Neural cell (in vitro differentiated cells): ENCODE measurements at regions not wholly inside any gene's neighbourhood (a gene's known extent, or its start where the extent isn't known, plus 50 kb on each side); places are given as distances from the start of the nearest gene placed in this dataset.
A peak's percentile ranks its signal among the peaks of the same experiment; 100 is the strongest.

Experiments
- H2AFZ ChIP-seq: fragments of 200-600, 300-800 bp; sonication (generic), shearing (Covaris generic); 2 replicates; pipeline ENCODE4 v1.6.0; 2014; ENCODE audit warnings: low read depth, mild to moderate bottlenecking, antibody characterized with exemption, low read length, moderate library complexity
- H3F3A ChIP-seq: fragments of 200-600 bp; shearing (Covaris generic); 2 replicates; pipeline ENCODE4 v1.6.1; 2016; ENCODE audit warnings: mild to moderate bottlenecking, moderate library complexity, mixed read lengths, antibody characterized with exemption, low read length; ENCODE audit not compliant: insufficient read depth, poor library complexity, severe bottlenecking
- H3K27ac ChIP-seq: fragments of 200-600, 300-800 bp; sonication (generic), shearing (Covaris generic); 2 replicates; pipeline ENCODE4 v1.5.1; 2014; ENCODE audit warnings: mild to moderate bottlenecking, low read length, moderate library complexity
- H3K27me3 ChIP-seq: fragments of 300-800, 200-600 bp; sonication (generic), shearing (Covaris generic); 2 replicates; pipeline ENCODE4 v1.6.0; 2014; ENCODE audit warnings: mild to moderate bottlenecking, low read depth, low read length, moderate library complexity; ENCODE audit not compliant: insufficient read depth
- H3K36me3 ChIP-seq: fragments of 300-800, 200-600 bp; sonication (generic), shearing (Covaris generic); 2 replicates; pipeline ENCODE4 v1.5.1; 2014; ENCODE audit warnings: mild to moderate bottlenecking, antibody characterized with exemption, low read length, moderate library complexity; ENCODE audit not compliant: insufficient read depth
- H3K4me2 ChIP-seq: fragments of 300-800, 200-600 bp; sonication (generic), shearing (Covaris generic); 2 replicates; pipeline ENCODE4 v1.6.0; 2014; ENCODE audit warnings: mild to moderate bottlenecking, low read length
- H3K4me3 ChIP-seq: fragments of 300-800, 200-600 bp; sonication (generic), shearing (Covaris generic); 2 replicates; pipeline ENCODE4 v1.5.1; 2014; ENCODE audit warnings: mild to moderate bottlenecking, low read length, moderate library complexity
- H3K79me2 ChIP-seq: fragments of 200-600 bp; shearing (Covaris generic); replicated peaks from 2 replicates; pipeline ENCODE4 v1.6.0; 2014; ENCODE audit warnings: mild to moderate bottlenecking, low read length, moderate library complexity; ENCODE audit not compliant: insufficient read depth
- H3K9ac ChIP-seq: fragments of 300-800, 200-600 bp; sonication (generic), shearing (Covaris generic); 2 replicates; pipeline ENCODE4 v1.6.1; 2016; ENCODE audit warnings: mild to moderate bottlenecking, low read length, mixed read lengths
- H3K9me2 ChIP-seq: fragments of 200-600 bp; shearing (Covaris generic); 2 replicates; pipeline ENCODE4 v1.6.1; 2016; ENCODE audit warnings: mild to moderate bottlenecking, low read length, mixed read lengths; ENCODE audit not compliant: insufficient read depth
- H3K9me3 ChIP-seq: fragments of 200-600, 300-800 bp; sonication (generic), shearing (Covaris generic); 2 replicates; pipeline ENCODE4 v1.6.1; 2016; ENCODE audit warnings: mild to moderate bottlenecking, mixed run types, low read length, moderate library complexity, mixed read lengths
- H4K20me1 ChIP-seq: fragments of 200-600 bp; shearing (Covaris generic); 2 replicates; pipeline ENCODE4 v1.6.1; 2016; ENCODE audit warnings: mild to moderate bottlenecking, mixed run types; ENCODE audit not compliant: insufficient read depth
- CTCF ChIP-seq: fragments of 450-650 bp; IDR thresholded peaks from 2 replicates; pipeline ENCODE4 v1.5.1; 2014; ENCODE audit warnings: antibody characterized with exemption, mild to moderate bottlenecking, moderate library complexity; ENCODE audit not compliant: poor library complexity, severe bottlenecking
- EP300 ChIP-seq: fragments of 450-650 bp; conservative IDR thresholded peaks from 2 replicates; pipeline ENCODE4 v1.6.1; 2014; ENCODE audit warnings: antibody characterized with exemption, mild to moderate bottlenecking, moderate library complexity; ENCODE audit not compliant: poor library complexity, severe bottlenecking
- EZH2 ChIP-seq: fragments of 200-600, 300-800 bp; shearing (Covaris generic), sonication (generic); IDR thresholded peaks from 2 replicates; pipeline ENCODE4 v1.6.1; 2014; ENCODE audit warnings: antibody characterized with exemption, low read length, borderline replicate concordance, mild to moderate bottlenecking; ENCODE audit not compliant: insufficient read depth, poor library complexity, severe bottlenecking
- MXI1 ChIP-seq: fragments of 450-650 bp; conservative IDR thresholded peaks from 2 replicates; pipeline ENCODE4 v1.6.1; 2014; ENCODE audit warnings: antibody characterized with exemption, mild to moderate bottlenecking; ENCODE audit not compliant: poor library complexity, severe bottlenecking
- POLR2AphosphoS5 ChIP-seq: IDR thresholded peaks from 2 replicates; pipeline ENCODE4 v1.6.1; 2012
- RAD21 ChIP-seq: fragments of 450-650 bp; conservative IDR thresholded peaks from 2 replicates; pipeline ENCODE4 v1.6.1; 2014; ENCODE audit warnings: antibody characterized with exemption, mild to moderate bottlenecking, moderate library complexity
- REST ChIP-seq: IDR thresholded peaks from 2 replicates; pipeline ENCODE4 v1.6.1; 2012; ENCODE audit warnings: borderline replicate concordance
- SMC3 ChIP-seq: fragments of 450-650 bp; conservative IDR thresholded peaks from 2 replicates; pipeline ENCODE4 v1.6.1; 2014; ENCODE audit warnings: antibody characterized with exemption, mild to moderate bottlenecking, moderate library complexity; ENCODE audit not compliant: poor library complexity
- TAF1 ChIP-seq: IDR thresholded peaks from 2 replicates; pipeline ENCODE4 v1.6.1; 2012; ENCODE audit warnings: low read depth

GRCh38 chr14:36056845-36057244 lies 119.7 kb downstream of the PTCSC3 start:
- TF ChIP-seq POLR2AphosphoS5 (peak; percentile 25), MXI1 (no peak), RAD21 (no peak), SMC3 (no peak)
- no peak overlapping the region for H3K9ac ChIP-seq
- H3K27ac ChIP-seq = no peak overlapping the region
- H2AFZ ChIP-seq = no peak overlapping the region
- H3K4me2 ChIP-seq = no peak overlapping the region
- H3K36me3 ChIP-seq = no peaks in the 10 kb centered on the region
- no peaks in the 10 kb centered on the region for H3K79me2 ChIP-seq
- no peaks in the 10 kb centered on the region for H3K27me3 ChIP-seq
- no peaks in the 10 kb centered on the region for H3K9me3 ChIP-seq
- H4K20me1 ChIP-seq = no peaks in the 10 kb centered on the region
- no peaks in the 10 kb centered on the region for H3K9me2 ChIP-seq
- no peak overlapping the region for H3K4me3 ChIP-seq
- no peaks in the 10 kb centered on the region for H3F3A ChIP-seq

GRCh38 chr14:36055681-36056225 lies 120.8 kb downstream of the PTCSC3 start:
- no peaks in the 10 kb centered on the region for H3K9me3 ChIP-seq
- H3K4me2 ChIP-seq = no peak overlapping the region
- no peak overlapping the region for H3K4me3 ChIP-seq
- H3K9me2 ChIP-seq = no peaks in the 10 kb centered on the region
- H3F3A ChIP-seq = no peaks in the 10 kb centered on the region
- H2AFZ ChIP-seq = no peak overlapping the region
- H3K27me3 ChIP-seq = no peaks in the 10 kb centered on the region
- no peak overlapping the region for H3K27ac ChIP-seq
- no peaks in the 10 kb centered on the region for H3K36me3 ChIP-seq
- H4K20me1 ChIP-seq = no peaks in the 10 kb centered on the region
- H3K9ac ChIP-seq = no peak overlapping the region
- H3K79me2 ChIP-seq = no peaks in the 10 kb centered on the region
- TF ChIP-seq SMC3 (no peak), POLR2AphosphoS5 (no peak), EP300 (no peak), CTCF (no peak), REST (no peak), EZH2 (no peak), RAD21 (no peak), TAF1 (no peak), MXI1 (no peak)

GRCh38 chr14:36055052-36055378 lies 121.5 kb downstream of the PTCSC3 start:
- Histone ChIP-seq H3K9me3 (no peaks in the 10 kb centered on the region), H3K4me2 (no peak overlapping the region), H3K9ac (no peak overlapping the region), H3K36me3 (no peaks in the 10 kb centered on the region), H3K27ac (no peak overlapping the region), H3K79me2 (no peaks in the 10 kb centered on the region), H3K4me3 (no peak overlapping the region), H4K20me1 (no peaks in the 10 kb centered on the region), H3F3A (no peaks in the 10 kb centered on the region), H2AFZ (no peak overlapping the region), H3K27me3 (no peaks in the 10 kb centered on the region), H3K9me2 (no peaks in the 10 kb centered on the region)
- TF ChIP-seq TAF1 (no peak), EZH2 (no peak), EP300 (no peak), CTCF (no peak), SMC3 (no peak), RAD21 (no peak), REST (no peak), MXI1 (no peak), POLR2AphosphoS5 (no peak)
